ENCODE measurements at regions not wholly inside any gene's neighbourhood (a gene's known extent, or its start where the extent isn't known, plus 50 kb on each side); places are given as distances from the start of the nearest gene placed in this dataset.
A peak's percentile ranks its signal among the peaks of the same experiment; 100 is the strongest.
"Not testable (repeated sequence)": the region's sequence is repeated elsewhere in the genome, so short reads cannot be mapped to it uniquely, and the experiment has no call there.

DNA sequence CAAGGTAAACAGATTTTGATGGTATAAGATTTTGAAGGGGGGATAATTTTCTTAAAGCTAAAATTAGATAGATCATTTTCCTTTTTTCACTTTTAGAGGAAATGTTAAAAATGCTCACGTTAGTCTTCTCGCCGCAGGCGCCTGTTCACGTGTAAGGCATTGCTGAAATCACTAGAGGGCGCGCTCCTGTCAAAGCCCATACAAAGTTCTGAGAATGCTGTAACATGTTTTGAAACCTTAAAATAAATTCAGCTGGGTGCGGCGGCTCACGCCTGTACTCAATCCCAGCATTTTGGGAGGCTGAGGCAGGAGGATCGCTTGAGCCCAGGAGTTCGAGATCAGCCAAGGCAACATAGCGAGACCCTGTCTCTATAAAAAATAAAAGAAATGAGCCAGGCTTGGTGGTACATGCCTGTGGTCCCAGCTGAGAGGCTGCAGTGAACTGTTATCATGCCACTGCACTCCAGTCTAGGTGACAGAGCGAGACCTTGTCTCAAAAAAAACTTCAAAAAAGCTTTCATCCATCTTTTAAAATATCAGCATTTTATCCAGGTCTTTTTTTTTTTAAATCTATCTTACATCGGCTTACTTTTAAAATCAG lies 138.0 kb downstream of the RBMX2 start:
- no peak overlapping the region for H3K4ac ChIP-seq (ENCODE audit: low read depth, low read length)
- WGBS (ENCODE audit: extremely low coverage, insufficient coverage, insufficient read length), result no CpG with 5 or more reads among the region's 15 CpGs

DNA sequence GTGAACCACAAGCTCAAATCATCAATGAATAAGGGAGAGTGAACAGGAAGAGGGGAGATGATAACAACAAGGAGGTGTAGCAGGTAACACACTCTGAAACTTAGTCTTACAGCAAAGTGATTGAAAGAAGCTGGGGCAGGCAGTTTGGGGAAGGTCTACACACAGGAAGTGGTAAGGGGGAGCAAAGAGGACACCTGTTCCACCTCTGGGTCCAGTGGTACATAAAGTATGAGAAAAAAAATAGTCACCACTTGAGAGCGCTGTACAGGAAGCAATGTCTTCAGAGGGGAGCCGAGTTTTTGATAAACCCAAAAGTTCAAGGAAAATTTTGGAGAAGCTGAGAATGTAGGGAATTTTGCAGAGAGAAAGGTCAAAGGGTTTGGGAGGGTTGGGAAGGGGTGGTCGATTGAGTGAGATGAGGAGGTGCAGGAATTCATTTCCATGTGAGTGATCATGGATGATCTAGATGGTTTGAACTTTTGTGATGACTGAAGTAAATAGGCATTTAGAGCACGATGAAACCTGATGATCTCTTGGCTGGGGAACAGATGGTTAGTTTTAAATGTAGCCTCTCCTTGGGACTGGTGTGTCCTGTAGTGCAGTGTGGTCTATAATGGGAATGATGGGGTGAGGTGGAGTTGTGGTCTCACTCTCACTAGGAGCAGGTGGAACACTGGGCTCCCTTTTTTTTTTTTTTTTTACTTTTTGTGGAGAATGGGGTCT lies 142.0 kb downstream of the RBMX2 start:
- H2BK12ac ChIP-seq (ENCODE audit: low read length), result no peak overlapping the region
- H2AK5ac ChIP-seq (ENCODE audit: low read length), result no peak overlapping the region
- H3K9me3 ChIP-seq (ENCODE audit: insufficient read depth, low read depth, low read length), result no peaks in the 10 kb centered on the region
- no peak overlapping the region for H4K8ac ChIP-seq (ENCODE audit: low read depth, low read length)
- no peak overlapping the region for H3K4me3 ChIP-seq (ENCODE audit: low read depth, low read length)
- no peak overlapping the region for H3K9ac ChIP-seq (ENCODE audit: low read length)
- no peaks in the 10 kb centered on the region for H3K36me3 ChIP-seq (ENCODE audit: control insufficient read depth in 1 of 2, insufficient read depth in 2 of 2, low read length in 2 of 2)
- 100% methylated on average over 1 of the region's 4 CpGs for WGBS (ENCODE audit: extremely low coverage, insufficient coverage, insufficient read length)
- no peak overlapping the region for H2BK5ac ChIP-seq (ENCODE audit: low read depth, low read length, poor library complexity)
- no peak overlapping the region for H2BK120ac ChIP-seq (ENCODE audit: insufficient read depth, low read length, poor library complexity)
- no peaks in the 10 kb centered on the region for H3K27me3 ChIP-seq (ENCODE audit: insufficient read depth, low read length)
- H3K4me1 ChIP-seq (ENCODE audit: control insufficient read depth in 1 of 2, insufficient read depth in 2 of 2, low read length in 2 of 2), result no peaks in the 10 kb centered on the region
- no peak overlapping the region for H2AFZ ChIP-seq (ENCODE audit: insufficient read depth, low read length, poor library complexity)
- no peak overlapping the region for H3K14ac ChIP-seq (ENCODE audit: low read length)
- no peak overlapping the region for H3K18ac ChIP-seq (ENCODE audit: low read length)
- H3K79me1 ChIP-seq (ENCODE audit: low read length), result no peaks in the 10 kb centered on the region
- DNase-seq, result no peak
- no peak overlapping the region for H3K4me2 ChIP-seq (ENCODE audit: low read length)
- H3K23ac ChIP-seq (ENCODE audit: low read length), result no peak overlapping the region
- H3K4ac ChIP-seq (ENCODE audit: low read depth, low read length), result no peak overlapping the region
- no peak overlapping the region for H3K27ac ChIP-seq (ENCODE audit: low read depth, low read length)
- no peak overlapping the region for H4K91ac ChIP-seq (ENCODE audit: low read depth, low read length)
- H3K79me2 ChIP-seq (ENCODE audit: control insufficient read depth, insufficient read depth, low read length, poor library complexity), result no peaks in the 10 kb centered on the region
- no peak overlapping the region for H4K12ac ChIP-seq (ENCODE audit: low read depth, low read length)

More for the DNA sequence above, 138.0 kb downstream of the RBMX2 start:
- no peak overlapping the region for H4K8ac ChIP-seq (ENCODE audit: low read depth, low read length)
- no peaks in the 10 kb centered on the region for H3K27me3 ChIP-seq (ENCODE audit: insufficient read depth, low read length)
- H3K4me1 ChIP-seq (ENCODE audit: control insufficient read depth in 1 of 2, insufficient read depth in 2 of 2, low read length in 2 of 2), result no peaks in the 10 kb centered on the region
- H2BK5ac ChIP-seq (ENCODE audit: low read depth, low read length, poor library complexity), result no peak overlapping the region
- H3K4me3 ChIP-seq (ENCODE audit: low read depth, low read length), result no peak overlapping the region
- DNase-seq, result peak; percentile 39 to 68
- H3K9me3 ChIP-seq (ENCODE audit: insufficient read depth, low read depth, low read length), result no peaks in the 10 kb centered on the region
- no peak overlapping the region for H3K9ac ChIP-seq (ENCODE audit: low read length)
- no peak overlapping the region for H3K4me2 ChIP-seq (ENCODE audit: low read length)
- no peak overlapping the region for H2BK12ac ChIP-seq (ENCODE audit: low read length)
- H4K12ac ChIP-seq (ENCODE audit: low read depth, low read length), result no peak overlapping the region
- no peaks in the 10 kb centered on the region for H3K79me1 ChIP-seq (ENCODE audit: low read length)
- H3K36me3 ChIP-seq (ENCODE audit: control insufficient read depth in 1 of 2, insufficient read depth in 2 of 2, low read length in 2 of 2), result no peaks in the 10 kb centered on the region
- H3K27ac ChIP-seq (ENCODE audit: low read depth, low read length), result no peak overlapping the region
- no peak overlapping the region for H3K14ac ChIP-seq (ENCODE audit: low read length)
- H3K79me2 ChIP-seq (ENCODE audit: control insufficient read depth, insufficient read depth, low read length, poor library complexity), result no peaks in the 10 kb centered on the region
- no peak overlapping the region for H2AK5ac ChIP-seq (ENCODE audit: low read length)
- no peak overlapping the region for H3K18ac ChIP-seq (ENCODE audit: low read length)
- no peak overlapping the region for H2AFZ ChIP-seq (ENCODE audit: insufficient read depth, low read length, poor library complexity)
- H2BK120ac ChIP-seq (ENCODE audit: insufficient read depth, low read length, poor library complexity), result no peak overlapping the region
- H3K23ac ChIP-seq (ENCODE audit: low read length), result no peak overlapping the region
- no peak overlapping the region for H4K91ac ChIP-seq (ENCODE audit: low read depth, low read length)

GRCh38 chrX:130545796-130546195 lies 144.0 kb downstream of the RBMX2 start:
- WGBS (ENCODE audit: extremely low coverage, insufficient coverage, insufficient read length), result no CpG with 5 or more reads among the region's 2 CpGs
- H2BK5ac ChIP-seq (ENCODE audit: low read depth, low read length, poor library complexity), result no peak overlapping the region
- no peak overlapping the region for H3K4ac ChIP-seq (ENCODE audit: low read depth, low read length)
- DNase-seq, result no peak
- no peaks in the 10 kb centered on the region for H3K79me1 ChIP-seq (ENCODE audit: low read length)
- H3K4me1 ChIP-seq (ENCODE audit: control insufficient read depth in 1 of 2, insufficient read depth in 2 of 2, low read length in 2 of 2), result no peaks in the 10 kb centered on the region
- no peak overlapping the region for H4K8ac ChIP-seq (ENCODE audit: low read depth, low read length)
- H4K12ac ChIP-seq (ENCODE audit: low read depth, low read length), result no peak overlapping the region
- H3K9me3 ChIP-seq (ENCODE audit: insufficient read depth, low read depth, low read length), result no peaks in the 10 kb centered on the region
- no peak overlapping the region for H3K4me2 ChIP-seq (ENCODE audit: low read length)
- H3K27me3 ChIP-seq (ENCODE audit: insufficient read depth, low read length), result no peaks in the 10 kb centered on the region
- no peak overlapping the region for H2AFZ ChIP-seq (ENCODE audit: insufficient read depth, low read length, poor library complexity)
- no peak overlapping the region for H2BK120ac ChIP-seq (ENCODE audit: insufficient read depth, low read length, poor library complexity)
- H2AK5ac ChIP-seq (ENCODE audit: low read length), result no peak overlapping the region
- H3K9ac ChIP-seq (ENCODE audit: low read length), result no peak overlapping the region
- no peak overlapping the region for H3K18ac ChIP-seq (ENCODE audit: low read length)
- no peak overlapping the region for H3K4me3 ChIP-seq (ENCODE audit: low read depth, low read length)
- no peaks in the 10 kb centered on the region for H3K79me2 ChIP-seq (ENCODE audit: control insufficient read depth, insufficient read depth, low read length, poor library complexity)
- H3K23ac ChIP-seq (ENCODE audit: low read length), result no peak overlapping the region
- H2BK12ac ChIP-seq (ENCODE audit: low read length), result no peak overlapping the region
- H3K14ac ChIP-seq (ENCODE audit: low read length), result no peak overlapping the region
- H4K91ac ChIP-seq (ENCODE audit: low read depth, low read length), result no peak overlapping the region
- no peak overlapping the region for H3K27ac ChIP-seq (ENCODE audit: low read depth, low read length)
- H3K36me3 ChIP-seq (ENCODE audit: control insufficient read depth in 1 of 2, insufficient read depth in 2 of 2, low read length in 2 of 2), result no peaks in the 10 kb centered on the region

DNA sequence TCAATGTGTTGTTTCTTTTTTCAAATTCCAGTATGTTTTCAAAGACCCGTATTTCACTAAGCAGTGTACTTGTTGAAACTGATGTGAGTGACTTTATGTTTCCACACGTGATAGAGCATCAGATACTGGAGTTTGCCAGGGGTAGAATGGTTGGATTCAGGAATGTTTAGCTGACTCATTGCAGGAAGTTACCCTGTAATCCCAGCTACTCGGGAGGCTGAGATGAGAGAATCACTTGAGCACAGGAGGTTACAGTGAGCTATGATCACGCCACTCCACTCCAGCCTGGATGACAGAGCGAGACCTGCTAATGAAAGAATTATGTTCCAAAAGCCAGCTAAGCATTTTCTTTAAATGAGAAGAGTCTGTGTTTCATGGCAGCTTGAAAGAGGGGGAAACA lies 147.6 kb downstream of the RBMX2 start:
- no CpG with 5 or more reads among the region's 5 CpGs for WGBS (ENCODE audit: extremely low coverage, insufficient coverage, insufficient read length)
- H3K79me2 ChIP-seq (ENCODE audit: control insufficient read depth, insufficient read depth, low read length, poor library complexity), result not testable (repeated sequence)

More for the DNA sequence above, 147.6 kb downstream of the RBMX2 start:
- H3K4ac ChIP-seq (ENCODE audit: low read depth, low read length); H3K79me1 ChIP-seq (ENCODE audit: low read length); H3K23ac ChIP-seq (ENCODE audit: low read length); H4K8ac ChIP-seq (ENCODE audit: low read depth, low read length); H4K12ac ChIP-seq (ENCODE audit: low read depth, low read length); H3K9ac ChIP-seq (ENCODE audit: low read length); H2BK5ac ChIP-seq (ENCODE audit: low read depth, low read length, poor library complexity); H2AK5ac ChIP-seq (ENCODE audit: low read length); H2AFZ ChIP-seq (ENCODE audit: insufficient read depth, low read length, poor library complexity); H3K4me3 ChIP-seq (ENCODE audit: low read depth, low read length); H3K27ac ChIP-seq (ENCODE audit: low read depth, low read length); DNase-seq; H2BK120ac ChIP-seq (ENCODE audit: insufficient read depth, low read length, poor library complexity); H3K4me1 ChIP-seq (ENCODE audit: control insufficient read depth in 1 of 2, insufficient read depth in 2 of 2, low read length in 2 of 2); H3K4me2 ChIP-seq (ENCODE audit: low read length); H3K14ac ChIP-seq (ENCODE audit: low read length); H3K18ac ChIP-seq (ENCODE audit: low read length); H3K36me3 ChIP-seq (ENCODE audit: control insufficient read depth in 1 of 2, insufficient read depth in 2 of 2, low read length in 2 of 2); H2BK12ac ChIP-seq (ENCODE audit: low read length); H4K91ac ChIP-seq (ENCODE audit: low read depth, low read length); H3K9me3 ChIP-seq (ENCODE audit: insufficient read depth, low read depth, low read length); H3K27me3 ChIP-seq (ENCODE audit: insufficient read depth, low read length): not testable (repeated sequence)

All from trophoblast cell (in vitro differentiated cells and primary cell).